Neural progenitor cell (in vitro differentiated cells): ENCODE measurements at regions not wholly inside any gene's neighbourhood (a gene's known extent, or its start where the extent isn't known, plus 50 kb on each side); places are given as distances from the start of the nearest gene placed in this dataset.

Experiments used
- CTCF ChIP-seq: fragments of 200-600 bp; sonication (generic); IDR thresholded peaks from 2 replicates; pipeline ENCODE4 v1.5.1; 2017; ENCODE audit warnings: antibody characterized with exemption, mild to moderate bottlenecking
- EZH2 ChIP-seq: fragments of 200-600 bp; sonication (generic); IDR thresholded peaks from 2 replicates; pipeline ENCODE4 v1.6.1; 2017; ENCODE audit warnings: antibody characterized with exemption, mild to moderate bottlenecking, moderate library complexity

- no peak for TF ChIP-seq CTCF
- no peak for TF ChIP-seq EZH2
These were observed 346.4 kb upstream of the CDH5 start for GRCh38 chr16:66020046-66020445.
